Transverse colon (tissue), 4 donors: ENCODE measurements at regions not wholly inside any gene's neighbourhood (a gene's known extent, or its start where the extent isn't known, plus 50 kb on each side); places are given as distances from the start of the nearest gene placed in this dataset.
A peak's percentile ranks its signal among the peaks of the same experiment; 100 is the strongest.

Experiments
- DNase-seq: peaks from one replicate; pipeline ENCODE4 v3.0.0-alpha.2; 2019
- H3K27ac ChIP-seq, 4 donors: fragments of 200-600 bp; sonication (generic); 2 replicates each; pipeline ENCODE4 v1.5.1; 2016 to 2018; ENCODE audit warnings: inconsistent platforms in 4 of 4
- H3K27me3 ChIP-seq: fragments of 200-600 bp; sonication (generic); 2 replicates; pipeline ENCODE4 v1.5.1; 2017; ENCODE audit warnings: inconsistent platforms
- H3K36me3 ChIP-seq, 4 donors: fragments of 200-600 bp; sonication (generic); 2 replicates each; pipeline ENCODE4 v1.5.1; 2017 to 2019; ENCODE audit warnings: inconsistent platforms in 4 of 4
- H3K4me1 ChIP-seq, 4 donors: fragments of 200-600 bp; sonication (generic); 2 replicates each; pipeline ENCODE4 v1.5.1; 2017 to 2020; ENCODE audit warnings: inconsistent platforms in 4 of 4
- H3K4me3 ChIP-seq, 4 donors: fragments of 200-600 bp; sonication (generic); 1 replicate in 1 of 4; 2 replicates in 3 of 4; pipeline versions ENCODE4 v1.5.1 to v1.6.1; 2017 to 2019; ENCODE audit warnings: inconsistent platforms in 4 of 4
- H3K9me3 ChIP-seq, 2 donors: fragments of 200-600 bp; sonication (generic); 2 replicates each; pipeline ENCODE4 v1.5.1; 2017 to 2019; ENCODE audit warnings: inconsistent platforms in 2 of 2
- EP300 ChIP-seq: sonication (generic); formaldehyde crosslinking; IDR thresholded peaks from one replicate; pipeline ENCODE4 v1.6.1; 2017; ENCODE audit warnings: antibody characterized with exemption, low read depth
- POLR2A ChIP-seq: fragments of 450-650 bp; IDR thresholded peaks from one replicate; pipeline ENCODE4 v1.6.1; 2016; ENCODE audit warnings: antibody characterized with exemption, mild to moderate bottlenecking, moderate library complexity
- POLR2AphosphoS5 ChIP-seq, 3 donors: sonication (generic); formaldehyde crosslinking; IDR thresholded peaks; one replicate each; pipeline ENCODE4 v1.6.1; 2016; ENCODE audit warnings: antibody characterized with exemption in 3 of 3
- WGBS, 2 donors: methylation state at CpG; one replicate each; pipeline ENCODE4 v1.1.5; 2018; ENCODE audit warnings: low coverage in 1 of 2; 5-methylcytosine and 5-hydroxymethylcytosine counted together
- in situ Hi-C, 4 donors: fragments of 200-750 bp; cut with MboI; loops; one replicate each; pipeline versions ENCODE4 v1.15.0 to v1.15.1; 2017; ENCODE audit warnings: low sequenced_read_pairs in 3 of 4, low pct_ligation_motif_present in 1 of 4, low pct_unique_long_range_greater_than_20kb in 1 of 4
- intact Hi-C: fragments of 100-400 bp; cut with DNase I; formaldehyde crosslinking; loops from one replicate; pipeline ENCODE4 v1.15.1; 2023; ENCODE audit warnings: low total_unique reads
- TF ChIP-seq, protein P1 (sequence below), 5 experiments: fragments of 200-600 bp in 3 of 5; fragments of 450-650 bp in 2 of 5; sonication (generic) in 3 of 5; IDR thresholded peaks; 1 replicate in 2 of 5; 2 replicates in 3 of 5; pipeline ENCODE4 v1.5.1; 2016 to 2017; ENCODE audit warnings: antibody characterized with exemption in 5 of 5, inconsistent platforms in 3 of 5, mild to moderate bottlenecking in 2 of 5, moderate library complexity in 1 of 5

DNA sequence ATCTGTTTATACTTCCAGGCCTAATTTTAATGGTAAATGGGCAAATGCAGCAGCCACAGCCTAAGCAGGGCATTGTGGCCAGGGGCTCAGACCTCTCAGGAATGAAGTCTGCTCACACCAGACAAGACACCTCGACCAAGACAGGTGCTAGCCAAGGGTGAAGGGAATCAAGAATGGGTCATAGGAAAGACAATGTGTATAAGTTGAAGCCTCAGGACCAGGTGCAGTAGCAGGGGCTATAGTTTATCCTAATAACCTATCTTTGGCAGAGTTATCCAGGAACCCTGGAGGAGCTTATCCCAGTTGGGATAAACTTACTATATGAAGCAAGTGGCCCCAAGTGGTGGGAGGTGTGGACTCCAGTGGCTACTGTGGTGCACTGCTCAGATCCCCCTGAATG lies 165.0 kb upstream of the TAB2 start:
- WGBS, 2 donors: 71% methylated on average over 1 of the region's 1 CpG; no CpG with 5 or more reads in 1 of the 2 donors
- Histone ChIP-seq H3K4me1 (peaks cover 0 to 2% (median 0%) of the 10 kb centered on the region in 4 donors), H3K4me3 (no peak overlapping the region), H3K9me3 (no peaks in the 10 kb centered on the region), H3K27me3 (no peaks in the 10 kb centered on the region), H3K36me3 (no peaks in the 10 kb centered on the region), H3K27ac (no peak overlapping the region)
- no peak for DNase-seq
- TF ChIP-seq POLR2AphosphoS5 (IDR thresholded peaks at IDR 0.05): no peak
- intact Hi-C loops (no loop called here), in situ Hi-C loops (no loop called here)

DNA sequence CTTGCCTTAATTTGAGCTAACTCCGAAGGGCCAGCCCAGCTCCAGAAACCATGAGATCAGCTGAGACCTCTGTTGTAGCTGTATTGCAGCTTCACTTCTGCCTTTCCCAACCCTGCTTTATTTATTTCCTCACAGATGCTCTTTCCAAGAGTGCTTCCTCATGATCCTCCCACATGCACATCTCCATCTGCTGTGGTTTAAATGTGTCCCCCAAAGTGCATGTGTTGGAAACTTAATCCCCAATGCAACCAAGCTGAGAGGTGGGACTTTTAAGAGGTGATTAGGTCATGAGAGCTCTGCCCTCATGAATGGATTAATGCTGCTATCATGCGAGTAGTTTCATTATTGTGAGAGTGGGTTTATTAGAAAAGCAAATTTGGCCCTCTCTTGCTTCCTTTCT lies 164.4 kb upstream of the TAB2 start:
- H3K9me3 ChIP-seq: no peaks in the 10 kb centered on the region
- intact Hi-C loops: no loop called here
- H3K27ac ChIP-seq: peak overlapping the region in 1 of 4 donors; percentile 7
- H3K27me3 ChIP-seq: no peaks in the 10 kb centered on the region
- in situ Hi-C loops: no loop called here
- H3K4me1 ChIP-seq: no peaks in the 10 kb centered on the region
- H3K36me3 ChIP-seq: no peaks in the 10 kb centered on the region
- TF ChIP-seq POLR2A (no peak), POLR2AphosphoS5 (IDR thresholded peaks at IDR 0.05) (no peak), EP300 (no peak)
- TF ChIP-seq, protein P1, sequence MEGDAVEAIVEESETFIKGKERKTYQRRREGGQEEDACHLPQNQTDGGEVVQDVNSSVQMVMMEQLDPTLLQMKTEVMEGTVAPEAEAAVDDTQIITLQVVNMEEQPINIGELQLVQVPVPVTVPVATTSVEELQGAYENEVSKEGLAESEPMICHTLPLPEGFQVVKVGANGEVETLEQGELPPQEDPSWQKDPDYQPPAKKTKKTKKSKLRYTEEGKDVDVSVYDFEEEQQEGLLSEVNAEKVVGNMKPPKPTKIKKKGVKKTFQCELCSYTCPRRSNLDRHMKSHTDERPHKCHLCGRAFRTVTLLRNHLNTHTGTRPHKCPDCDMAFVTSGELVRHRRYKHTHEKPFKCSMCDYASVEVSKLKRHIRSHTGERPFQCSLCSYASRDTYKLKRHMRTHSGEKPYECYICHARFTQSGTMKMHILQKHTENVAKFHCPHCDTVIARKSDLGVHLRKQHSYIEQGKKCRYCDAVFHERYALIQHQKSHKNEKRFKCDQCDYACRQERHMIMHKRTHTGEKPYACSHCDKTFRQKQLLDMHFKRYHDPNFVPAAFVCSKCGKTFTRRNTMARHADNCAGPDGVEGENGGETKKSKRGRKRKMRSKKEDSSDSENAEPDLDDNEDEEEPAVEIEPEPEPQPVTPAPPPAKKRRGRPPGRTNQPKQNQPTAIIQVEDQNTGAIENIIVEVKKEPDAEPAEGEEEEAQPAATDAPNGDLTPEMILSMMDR (IDR thresholded peaks at IDR 0.05): no peak
- WGBS, 2 donors: 76% methylated on average over 2 of the region's 2 CpGs; no CpG with 5 or more reads in 1 of the 2 donors
- no peak overlapping the region for H3K4me3 ChIP-seq
- no peak for DNase-seq

DNA sequence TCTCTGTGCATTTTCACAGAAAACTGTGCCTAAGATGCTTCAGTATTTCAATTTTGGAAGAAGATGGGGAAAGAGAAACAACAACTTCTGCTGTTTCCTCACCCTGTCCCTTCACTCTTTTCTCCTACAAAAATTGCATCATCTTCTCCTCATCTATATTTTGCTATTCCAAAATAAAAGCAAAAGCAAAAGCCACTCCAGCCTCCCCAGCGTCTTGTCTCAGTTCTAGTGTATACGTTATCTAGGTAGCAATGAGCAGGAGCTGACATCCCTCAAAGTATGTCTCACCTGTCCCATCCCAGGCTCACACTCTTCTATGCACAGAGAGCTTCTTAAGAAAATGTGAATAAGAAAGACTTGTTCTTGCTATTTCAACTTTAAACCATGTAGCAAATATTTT lies 163.8 kb upstream of the TAB2 start:
- intact Hi-C loops (no loop called here), in situ Hi-C loops (no loop called here)
- H3K27me3 ChIP-seq: no peaks in the 10 kb centered on the region
- no peaks in the 10 kb centered on the region for H3K4me1 ChIP-seq
- WGBS, 2 donors: 69 to 73% methylated on average over 2 of the region's 2 CpGs
- H3K36me3 ChIP-seq: no peaks in the 10 kb centered on the region
- H3K27ac ChIP-seq: peak overlapping the region in 1 of 4 donors; percentile 7
- no peak overlapping the region for H3K4me3 ChIP-seq
- no peaks in the 10 kb centered on the region for H3K9me3 ChIP-seq
- no peak for TF ChIP-seq POLR2AphosphoS5 (IDR thresholded peaks at IDR 0.05)
- TF ChIP-seq POLR2A: no peak
- TF ChIP-seq EP300: no peak
- TF ChIP-seq, protein P1 (IDR thresholded peaks at IDR 0.05): no peak
- no peak for DNase-seq

DNA sequence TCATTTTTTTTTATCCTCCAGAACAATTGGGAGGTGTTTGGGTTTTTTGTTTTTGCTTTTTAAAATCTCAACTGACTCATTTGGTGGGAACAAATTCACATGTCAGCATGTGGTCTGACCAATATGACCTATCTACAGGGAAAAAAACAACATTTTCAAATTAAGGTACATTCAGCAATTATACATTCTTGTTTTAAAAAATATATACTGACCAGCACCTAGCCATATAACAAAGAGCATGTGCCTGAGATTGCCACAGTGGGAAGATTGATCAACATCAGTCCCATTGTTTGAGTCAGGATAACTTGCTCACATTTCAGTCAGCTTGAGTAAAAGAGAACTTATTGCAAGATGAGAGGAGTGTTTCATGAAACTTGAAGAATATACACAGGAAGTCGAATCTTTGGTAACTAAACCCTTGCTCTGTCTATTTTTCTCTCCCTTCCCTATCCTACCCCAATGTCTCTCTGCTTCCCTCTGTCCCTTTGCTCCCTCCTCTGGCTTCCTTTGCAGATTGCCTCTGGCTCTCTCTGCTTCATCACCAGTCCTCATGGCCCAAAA lies 163.2 kb upstream of the TAB2 start:
- DNase-seq: no peak
- H3K27ac ChIP-seq: peak overlapping the region in 1 of 4 donors; percentile 17
- in situ Hi-C loops: no loop called here

More for the DNA sequence above, 163.2 kb upstream of the TAB2 start:
- TF ChIP-seq, protein P1 (IDR thresholded peaks at IDR 0.05): no peak
- TF ChIP-seq POLR2AphosphoS5 (IDR thresholded peaks at IDR 0.05) (no peak), POLR2A (no peak), EP300 (no peak)
- H3K9me3 ChIP-seq: no peaks in the 10 kb centered on the region
- no peaks in the 10 kb centered on the region for H3K36me3 ChIP-seq
- 64 to 70% methylated on average over 1 of the region's 1 CpG for WGBS, 2 donors
- no peaks in the 10 kb centered on the region for H3K4me1 ChIP-seq
- no peak overlapping the region for H3K4me3 ChIP-seq
- no peaks in the 10 kb centered on the region for H3K27me3 ChIP-seq
- intact Hi-C loops: no loop called here
